Fibroblast of lung (primary cell): ENCODE measurements at regions not wholly inside any gene's neighbourhood (a gene's known extent, or its start where the extent isn't known, plus 50 kb on each side); places are given as distances from the start of the nearest gene placed in this dataset.

Experiments
- EZH2 ChIP-seq: IDR thresholded peaks from 2 replicates; pipeline ENCODE4 v1.5.1; 2012; ENCODE audit warnings: low read length, control low read depth, mild to moderate bottlenecking; ENCODE audit errors: missing control alignments
- TF ChIP-seq, protein P1 (sequence below), 2 donors: IDR thresholded peaks in 1 of 2; conservative IDR thresholded peaks in 1 of 2; 1 replicate in 1 of 2; 2 replicates in 1 of 2; pipeline ENCODE4 v1.5.1; 2011 to 2012; ENCODE audit warnings: low read length in 2 of 2, control low read depth in 1 of 2, inconsistent platforms in 1 of 2, low read depth in 1 of 2, mild to moderate bottlenecking in 1 of 2

DNA sequence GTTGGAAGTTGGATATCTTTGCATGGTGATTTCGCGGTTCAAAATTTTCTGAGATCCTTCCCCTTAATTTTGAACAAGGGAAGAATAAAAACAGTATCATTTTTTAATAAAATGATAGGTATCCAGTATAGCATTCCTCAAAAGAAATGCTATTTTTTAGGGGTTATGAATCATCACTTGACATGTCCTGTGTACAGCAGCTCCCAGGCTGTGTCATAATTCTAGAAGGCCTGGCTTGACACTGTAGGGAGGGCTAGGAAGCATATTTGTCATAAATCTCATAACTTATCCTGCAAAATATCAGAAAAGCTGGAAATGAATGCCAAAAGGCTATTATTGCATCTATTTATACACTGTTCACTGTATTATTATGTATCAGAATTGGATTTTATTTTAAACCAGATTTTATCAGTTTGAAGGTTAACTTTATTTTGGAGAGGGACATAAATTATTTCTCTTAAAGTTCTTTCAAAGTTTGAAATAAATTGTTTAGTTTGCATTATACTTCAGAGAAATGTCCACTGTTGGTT is 539.1 kb upstream of the ROBO2 start:
- TF ChIP-seq, protein P1, sequence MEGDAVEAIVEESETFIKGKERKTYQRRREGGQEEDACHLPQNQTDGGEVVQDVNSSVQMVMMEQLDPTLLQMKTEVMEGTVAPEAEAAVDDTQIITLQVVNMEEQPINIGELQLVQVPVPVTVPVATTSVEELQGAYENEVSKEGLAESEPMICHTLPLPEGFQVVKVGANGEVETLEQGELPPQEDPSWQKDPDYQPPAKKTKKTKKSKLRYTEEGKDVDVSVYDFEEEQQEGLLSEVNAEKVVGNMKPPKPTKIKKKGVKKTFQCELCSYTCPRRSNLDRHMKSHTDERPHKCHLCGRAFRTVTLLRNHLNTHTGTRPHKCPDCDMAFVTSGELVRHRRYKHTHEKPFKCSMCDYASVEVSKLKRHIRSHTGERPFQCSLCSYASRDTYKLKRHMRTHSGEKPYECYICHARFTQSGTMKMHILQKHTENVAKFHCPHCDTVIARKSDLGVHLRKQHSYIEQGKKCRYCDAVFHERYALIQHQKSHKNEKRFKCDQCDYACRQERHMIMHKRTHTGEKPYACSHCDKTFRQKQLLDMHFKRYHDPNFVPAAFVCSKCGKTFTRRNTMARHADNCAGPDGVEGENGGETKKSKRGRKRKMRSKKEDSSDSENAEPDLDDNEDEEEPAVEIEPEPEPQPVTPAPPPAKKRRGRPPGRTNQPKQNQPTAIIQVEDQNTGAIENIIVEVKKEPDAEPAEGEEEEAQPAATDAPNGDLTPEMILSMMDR (conservative IDR thresholded peaks at IDR 0.05 in 1 of 2, IDR thresholded peaks at IDR 0.05 in 1 of 2; ENCODE audit: low read depth in 1 of 2, low read length in 2 of 2), result no peak
- TF ChIP-seq EZH2, result no peak
